HS-5 (cell line): ENCODE measurements at regions not wholly inside any gene's neighbourhood (a gene's known extent, or its start where the extent isn't known, plus 50 kb on each side); places are given as distances from the start of the nearest gene placed in this dataset.
"Not testable (repeated sequence)": the region's sequence is repeated elsewhere in the genome, so short reads cannot be mapped to it uniquely, and the experiment has no call there.

Experiments
- DNase-seq: peaks from one replicate; pipeline ENCODE4 v3.0.0-alpha.2; 2012; ENCODE audit warnings: low read depth

- DNase-seq, result no peak
These were observed 133.2 kb downstream of the DISP1 start for GRCh38 chr1:222948079-222948478.

- DNase-seq, result no peak
These were observed 136.1 kb downstream of the DISP1 start for GRCh38 chr1:222950892-222951291.

GRCh38 chr1:222953585-222953984, 138.7 kb downstream of the DISP1 start:
- no peak for DNase-seq

- no peak for DNase-seq
These were observed 141.1 kb downstream of the DISP1 start for GRCh38 chr1:222955964-222956363.

- no peak for DNase-seq
These were observed 141.8 kb downstream of the DISP1 start for GRCh38 chr1:222956601-222957000.

- DNase-seq, result no peak
These were observed 152.8 kb downstream of the DISP1 start for GRCh38 chr1:222967466-222968240.

GRCh38 chr1:222970040-222970439, 155.2 kb downstream of the DISP1 start:
- DNase-seq, result no peak

GRCh38 chr1:222970711-222971110, 155.9 kb downstream of the DISP1 start:
- DNase-seq, result no peak

- DNase-seq, result no peak
These were observed 156.3 kb downstream of the DISP1 start for GRCh38 chr1:222971146-222971545.

- DNase-seq, result no peak
These were observed 158.7 kb downstream of the DISP1 start for GRCh38 chr1:222973561-222973960.

- DNase-seq, result peak; percentile 61
These were observed 159.7 kb downstream of the DISP1 start for GRCh38 chr1:222974496-222974895.

GRCh38 chr1:222975472-222976122, 160.8 kb downstream of the DISP1 start:
- DNase-seq, result no peak

- no peak for DNase-seq
These were observed 161.6 kb downstream of the DISP1 start for GRCh38 chr1:222976453-222976852.

GRCh38 chr1:222977294-222977693, 162.5 kb downstream of the DISP1 start:
- DNase-seq, result not testable (repeated sequence)

- DNase-seq, result no peak
These were observed 163.5 kb downstream of the TLR5 start for GRCh38 chr1:222979561-222979960.

- DNase-seq, result no peak
These were observed 155.4 kb downstream of the TLR5 start for GRCh38 chr1:222987674-222988076.

GRCh38 chr1:222989443-222989842, 153.6 kb downstream of the TLR5 start:
- no peak for DNase-seq

GRCh38 chr1:222991177-222991576, 151.9 kb downstream of the TLR5 start:
- no peak for DNase-seq

GRCh38 chr1:222991908-222992307, 151.1 kb downstream of the TLR5 start:
- no peak for DNase-seq

- peak; percentile 74 for DNase-seq
These were observed 148.4 kb downstream of the TLR5 start for GRCh38 chr1:222994511-222995235.

GRCh38 chr1:222995236-222995580, 147.8 kb downstream of the TLR5 start:
- DNase-seq, result no peak

GRCh38 chr1:222995620-222996309, 147.3 kb downstream of the TLR5 start:
- DNase-seq, result no peak
